ENCODE measurements at regions not wholly inside any gene's neighbourhood (a gene's known extent, or its start where the extent isn't known, plus 50 kb on each side); places are given as distances from the start of the nearest gene placed in this dataset.

DNA sequence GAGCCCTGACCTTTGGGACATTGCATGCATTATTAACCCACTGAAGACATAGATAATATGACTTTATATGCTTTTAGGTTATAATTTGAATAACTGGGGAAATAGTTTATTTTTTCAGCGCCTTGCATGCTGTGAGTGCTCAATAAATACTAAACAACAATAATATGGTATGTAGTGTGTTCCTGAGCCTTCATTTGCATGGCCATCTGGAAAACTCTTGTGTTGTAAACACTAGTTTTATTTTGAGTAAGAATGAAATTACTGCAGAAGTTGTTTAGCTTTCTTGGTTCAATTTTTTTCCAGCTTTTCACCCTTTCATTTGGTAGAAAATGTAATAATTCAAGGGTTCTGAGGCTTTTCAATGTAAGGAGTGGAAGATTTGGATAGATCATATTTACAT, 189.3 kb upstream of the GALNT5 start:
- TF ChIP-seq, protein P1, sequence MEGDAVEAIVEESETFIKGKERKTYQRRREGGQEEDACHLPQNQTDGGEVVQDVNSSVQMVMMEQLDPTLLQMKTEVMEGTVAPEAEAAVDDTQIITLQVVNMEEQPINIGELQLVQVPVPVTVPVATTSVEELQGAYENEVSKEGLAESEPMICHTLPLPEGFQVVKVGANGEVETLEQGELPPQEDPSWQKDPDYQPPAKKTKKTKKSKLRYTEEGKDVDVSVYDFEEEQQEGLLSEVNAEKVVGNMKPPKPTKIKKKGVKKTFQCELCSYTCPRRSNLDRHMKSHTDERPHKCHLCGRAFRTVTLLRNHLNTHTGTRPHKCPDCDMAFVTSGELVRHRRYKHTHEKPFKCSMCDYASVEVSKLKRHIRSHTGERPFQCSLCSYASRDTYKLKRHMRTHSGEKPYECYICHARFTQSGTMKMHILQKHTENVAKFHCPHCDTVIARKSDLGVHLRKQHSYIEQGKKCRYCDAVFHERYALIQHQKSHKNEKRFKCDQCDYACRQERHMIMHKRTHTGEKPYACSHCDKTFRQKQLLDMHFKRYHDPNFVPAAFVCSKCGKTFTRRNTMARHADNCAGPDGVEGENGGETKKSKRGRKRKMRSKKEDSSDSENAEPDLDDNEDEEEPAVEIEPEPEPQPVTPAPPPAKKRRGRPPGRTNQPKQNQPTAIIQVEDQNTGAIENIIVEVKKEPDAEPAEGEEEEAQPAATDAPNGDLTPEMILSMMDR (conservative IDR thresholded peaks at IDR 0.05; ENCODE audit: low read length) = no peak
- no peak for TF ChIP-seq EZH2phosphoT487 (IDR thresholded peaks at IDR 0.05; ENCODE audit: borderline replicate concordance, low read depth, low read length)

Data from OCI-LY7 (cell line).